Neural crest cell (in vitro differentiated cells): ENCODE measurements at regions not wholly inside any gene's neighbourhood (a gene's known extent, or its start where the extent isn't known, plus 50 kb on each side); places are given as distances from the start of the nearest gene placed in this dataset.

ENCODE experiments used
- DNase-seq: peaks from one replicate; pipeline ENCODE4 v3.0.0; 2021; ENCODE audit warnings: low read depth, mixed read lengths, low spot score
- H3K27ac Mint-ChIP-seq: one replicate; pipeline ENCODE4 v1.8.0; 2021; ENCODE audit warnings: mild to moderate bottlenecking, mixed read lengths; ENCODE audit not compliant: unreplicated experiment
- H3K27me3 Mint-ChIP-seq: 2 replicates; pipeline ENCODE4 v1.8.0; 2021; ENCODE audit warnings: low read depth, mild to moderate bottlenecking, mixed read lengths
- H3K36me3 Mint-ChIP-seq: 2 replicates; pipeline ENCODE4 v1.8.0; 2021; ENCODE audit warnings: low read depth, mild to moderate bottlenecking, mixed read lengths
- H3K4me1 Mint-ChIP-seq: 2 replicates; pipeline ENCODE4 v1.8.0; 2021; ENCODE audit warnings: mixed read lengths
- H3K4me3 Mint-ChIP-seq: one replicate; pipeline ENCODE4 v1.8.0; 2021; ENCODE audit warnings: mild to moderate bottlenecking, mixed read lengths
- H3K9me3 Mint-ChIP-seq: 2 replicates; pipeline ENCODE4 v1.8.0; 2021; ENCODE audit warnings: mixed read lengths
- CTCF ChIP-seq: fragments of 200-600 bp; sonication (generic); conservative IDR thresholded peaks from 2 replicates; pipeline ENCODE4 v1.5.0; 2021; ENCODE audit warnings: antibody characterized with exemption, mild to moderate bottlenecking

- TF ChIP-seq CTCF = no peak
- H3K4me1 Mint-ChIP-seq = no peaks in the 10 kb centered on the region
- H3K27ac Mint-ChIP-seq = no peak overlapping the region
- no peak overlapping the region for H3K4me3 Mint-ChIP-seq
- no peak for DNase-seq
- H3K9me3 Mint-ChIP-seq = peaks cover 7% of the 10 kb centered on the region
- no peaks in the 10 kb centered on the region for H3K27me3 Mint-ChIP-seq
- H3K36me3 Mint-ChIP-seq = no peaks in the 10 kb centered on the region
Measured at GRCh38 chr3:61334783-61335182, 83.5 kb upstream of the FHIT start.

GRCh38 chr3:61340931-61341461, 89.7 kb upstream of the FHIT start:
- Mint-ChIP-seq H3K27me3 (no peaks in the 10 kb centered on the region), H3K9me3 (peaks cover 3% of the 10 kb centered on the region), H3K4me3 (no peak overlapping the region), H3K4me1 (no peaks in the 10 kb centered on the region), H3K36me3 (no peaks in the 10 kb centered on the region), H3K27ac (no peak overlapping the region)
- TF ChIP-seq CTCF = no peak
- DNase-seq = no peak

- DNase-seq = no peak
- peaks cover 2% of the 10 kb centered on the region for H3K9me3 Mint-ChIP-seq
- H3K4me3 Mint-ChIP-seq = no peak overlapping the region
- H3K4me1 Mint-ChIP-seq = no peaks in the 10 kb centered on the region
- TF ChIP-seq CTCF = no peak
- no peaks in the 10 kb centered on the region for H3K27me3 Mint-ChIP-seq
- no peak overlapping the region for H3K27ac Mint-ChIP-seq
- peaks cover 2% of the 10 kb centered on the region for H3K36me3 Mint-ChIP-seq
Measured at GRCh38 chr3:61343543-61343942, 92.3 kb upstream of the FHIT start.

- no peak for TF ChIP-seq CTCF
- no peaks in the 10 kb centered on the region for H3K9me3 Mint-ChIP-seq
- no peak for DNase-seq
- no peak overlapping the region for H3K27ac Mint-ChIP-seq
- no peak overlapping the region for H3K4me3 Mint-ChIP-seq
- H3K36me3 Mint-ChIP-seq = peaks cover 2% of the 10 kb centered on the region
- no peaks in the 10 kb centered on the region for H3K4me1 Mint-ChIP-seq
- no peaks in the 10 kb centered on the region for H3K27me3 Mint-ChIP-seq
Measured at GRCh38 chr3:61345020-61345419, 93.8 kb upstream of the FHIT start.

GRCh38 chr3:61347981-61348380, 96.7 kb upstream of the FHIT start:
- no peaks in the 10 kb centered on the region for H3K9me3 Mint-ChIP-seq
- peaks cover 2% of the 10 kb centered on the region for H3K36me3 Mint-ChIP-seq

More at GRCh38 chr3:61347981-61348380, 96.7 kb upstream of the FHIT start:
- Mint-ChIP-seq H3K4me1 (no peaks in the 10 kb centered on the region), H3K27ac (no peak overlapping the region), H3K4me3 (no peak overlapping the region), H3K27me3 (no peaks in the 10 kb centered on the region)
- DNase-seq = no peak
- no peak for TF ChIP-seq CTCF
